ENCODE measurements at regions not wholly inside any gene's neighbourhood (a gene's known extent, or its start where the extent isn't known, plus 50 kb on each side); places are given as distances from the start of the nearest gene placed in this dataset.

GRCh38 chr7:46428295-46428694, 507.2 kb upstream of the IGFBP3 start:
- TF ChIP-seq CTCF (conservative IDR thresholded peaks at IDR 0.05; ENCODE audit: low read length) (no peak), EZH2phosphoT487 (IDR thresholded peaks at IDR 0.05; ENCODE audit: borderline replicate concordance, low read depth, low read length) (no peak)
